Stimulated activated CD4-positive, alpha-beta T cell treated with anti-CD3 and anti-CD28 coated beads, Interleukin-4, amount 100 ng/mL, for 24 hours (primary cell): ENCODE measurements at regions not wholly inside any gene's neighbourhood (a gene's known extent, or its start where the extent isn't known, plus 50 kb on each side); places are given as distances from the start of the nearest gene placed in this dataset.
"Not testable (repeated sequence)": the region's sequence is repeated elsewhere in the genome, so short reads cannot be mapped to it uniquely, and the experiment has no call there.

Experiments
- DNase-seq: peaks from one replicate; pipeline ENCODE4 v3.0.0-alpha.2; 2020

DNA sequence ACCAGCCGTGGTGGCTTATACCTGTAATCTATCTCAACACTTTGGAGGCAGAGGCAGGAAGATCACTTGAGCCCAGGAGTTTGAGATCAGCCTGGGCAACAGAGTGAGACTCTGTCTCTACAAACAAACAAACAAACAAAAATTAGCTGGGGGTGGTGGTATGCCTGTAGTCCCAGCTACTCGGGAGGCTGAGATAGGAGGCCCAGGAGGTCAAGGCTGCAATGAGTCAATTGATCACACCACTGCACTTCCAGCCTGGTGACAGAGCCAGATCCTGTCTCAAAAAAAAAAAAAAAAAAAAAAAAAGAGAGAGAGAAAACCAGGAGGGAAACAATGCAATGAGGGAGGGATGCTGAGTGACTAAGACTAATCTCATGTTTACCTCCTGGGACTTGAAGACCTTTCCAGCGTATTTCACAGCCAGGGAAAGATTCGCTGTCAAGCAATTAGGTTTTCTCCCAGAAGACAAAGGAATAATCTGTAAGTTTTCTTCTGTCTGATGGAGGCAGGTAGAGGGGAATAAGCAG is 51.1 kb upstream of the MIER3 start:
- DNase-seq = no peak

DNA sequence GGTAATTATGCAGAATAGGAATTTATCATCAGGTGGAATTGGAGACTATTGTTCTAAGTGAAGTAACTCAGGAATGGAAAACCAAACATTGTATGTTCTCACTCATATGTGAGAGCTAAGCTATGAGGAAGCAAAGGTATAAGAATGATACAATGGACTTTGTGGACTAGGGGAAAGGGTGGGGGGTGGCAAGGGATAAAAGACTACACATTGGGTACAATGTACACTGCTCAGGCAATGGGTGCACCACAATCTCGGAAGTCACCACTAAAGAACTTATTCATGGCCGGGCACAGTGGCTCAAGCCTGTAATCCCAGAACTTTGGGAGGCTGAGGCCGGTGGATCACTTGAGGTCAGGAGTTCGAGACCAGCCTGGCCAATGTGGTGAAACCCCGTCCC is 51.6 kb upstream of the MIER3 start:
- not testable (repeated sequence) for DNase-seq

DNA sequence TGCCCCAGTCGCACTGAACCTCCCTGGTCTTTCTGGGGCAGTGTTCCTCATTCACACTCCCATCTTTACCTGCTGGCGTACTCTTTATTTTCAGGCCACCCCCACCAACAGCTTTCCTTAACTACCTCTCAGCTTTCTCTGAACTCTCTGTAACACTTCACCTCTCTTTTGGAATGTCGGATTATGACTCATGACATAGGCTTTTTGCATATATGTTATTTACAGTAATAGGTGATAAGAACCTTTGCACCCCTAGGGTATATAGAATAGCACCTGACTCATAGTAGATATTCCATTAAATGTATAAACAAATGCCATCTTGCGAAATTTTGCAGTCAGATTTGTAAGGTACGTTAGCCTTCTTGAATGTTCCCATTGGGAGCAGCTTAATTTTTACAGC is 52.9 kb upstream of the MIER3 start:
- no peak for DNase-seq

DNA sequence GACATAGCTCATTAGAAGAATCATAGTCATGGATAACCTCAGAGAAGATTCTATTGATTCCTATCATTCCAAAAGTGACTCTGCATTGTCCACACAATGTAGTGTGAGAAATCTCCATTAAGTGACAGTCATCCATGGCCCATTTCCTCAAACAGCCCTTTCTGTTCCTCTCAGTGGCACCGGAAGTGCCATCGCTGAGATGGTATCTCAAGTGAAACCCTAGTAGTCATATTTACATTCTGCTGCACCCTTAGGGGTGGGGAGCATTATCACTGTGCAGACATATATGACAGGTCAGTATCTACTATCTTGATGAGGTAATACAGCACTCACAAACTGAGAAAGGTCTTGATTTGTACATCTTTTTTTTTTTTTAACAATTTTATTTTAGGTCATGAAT is 55.4 kb upstream of the MIER3 start:
- DNase-seq = no peak

DNA sequence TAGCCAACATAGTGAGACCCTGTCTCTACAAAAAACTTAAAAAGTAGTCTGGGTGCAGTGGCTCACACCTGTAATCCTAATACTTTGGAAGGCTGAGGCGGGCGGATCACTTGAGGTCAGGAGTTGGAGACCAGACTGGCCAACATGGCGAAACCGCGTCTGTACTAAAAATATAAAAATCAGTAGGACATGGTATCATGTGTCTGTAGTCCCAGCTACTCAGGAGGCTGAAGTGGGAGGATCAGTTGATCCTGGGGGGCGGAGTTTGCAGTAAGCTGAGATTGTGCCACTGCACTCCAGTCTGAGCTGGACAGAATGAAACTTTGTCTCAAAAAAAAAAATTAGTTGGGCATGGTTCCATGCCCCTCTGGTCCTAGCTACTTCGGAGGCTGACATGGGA is 57.9 kb upstream of the MIER3 start:
- DNase-seq = no peak

DNA sequence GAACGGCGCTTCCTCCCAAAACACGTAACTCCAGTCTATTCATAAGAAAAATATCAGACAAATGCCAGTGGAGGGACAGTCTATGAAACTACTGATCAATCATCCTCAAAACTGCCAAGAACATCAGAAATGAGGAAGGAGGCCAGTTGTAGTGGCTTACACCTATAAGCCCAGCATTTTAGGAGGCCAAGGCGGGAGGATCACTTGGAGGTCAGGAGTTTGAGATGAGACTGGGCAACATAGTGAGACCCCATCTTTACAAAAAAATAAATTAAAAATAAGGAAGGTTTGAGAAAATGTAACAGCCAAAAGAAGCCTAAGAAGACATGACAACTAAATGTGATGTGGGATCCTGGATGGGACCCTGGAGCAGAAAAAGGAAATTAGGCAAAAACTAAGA is 58.9 kb upstream of the MIER3 start:
- no peak for DNase-seq

DNA sequence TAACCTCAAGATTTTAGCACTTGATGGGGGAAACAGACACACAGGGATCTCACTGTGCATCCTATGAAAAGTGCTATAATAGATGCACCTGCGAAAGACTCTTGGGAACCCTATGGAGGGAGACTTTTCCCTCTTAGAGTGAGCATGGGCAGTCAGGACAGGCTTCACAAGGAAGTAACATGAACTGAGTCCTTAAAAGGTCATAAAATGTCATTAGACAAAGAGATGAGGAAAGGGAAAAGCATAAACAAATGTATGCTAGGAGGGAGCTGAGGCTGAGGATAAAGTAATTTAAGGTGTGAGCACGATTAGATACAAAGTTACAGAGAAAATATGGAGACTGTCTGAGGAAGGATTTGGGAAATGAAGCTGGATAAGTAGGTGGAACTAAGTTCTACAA is 60.6 kb upstream of the MIER3 start:
- no peak for DNase-seq

DNA sequence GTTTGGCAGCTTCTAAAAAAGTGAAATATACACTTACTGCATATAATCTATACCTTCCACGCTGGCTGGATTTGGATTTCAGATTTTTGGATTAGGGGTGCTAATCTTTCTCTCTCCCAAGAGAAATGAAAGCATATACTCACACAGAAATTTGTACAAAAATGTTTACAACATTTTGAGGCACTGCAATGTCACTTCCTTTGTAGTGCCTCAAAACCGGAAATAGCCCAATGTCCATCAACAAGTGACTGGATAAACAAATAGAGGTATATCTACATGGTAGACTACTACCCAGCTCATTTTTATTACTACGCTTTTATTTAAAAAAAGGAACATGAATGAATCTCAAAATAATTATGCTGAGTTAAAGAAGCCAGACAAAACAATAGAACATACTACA is 74.0 kb upstream of the MIER3 start:
- DNase-seq = no peak

DNA sequence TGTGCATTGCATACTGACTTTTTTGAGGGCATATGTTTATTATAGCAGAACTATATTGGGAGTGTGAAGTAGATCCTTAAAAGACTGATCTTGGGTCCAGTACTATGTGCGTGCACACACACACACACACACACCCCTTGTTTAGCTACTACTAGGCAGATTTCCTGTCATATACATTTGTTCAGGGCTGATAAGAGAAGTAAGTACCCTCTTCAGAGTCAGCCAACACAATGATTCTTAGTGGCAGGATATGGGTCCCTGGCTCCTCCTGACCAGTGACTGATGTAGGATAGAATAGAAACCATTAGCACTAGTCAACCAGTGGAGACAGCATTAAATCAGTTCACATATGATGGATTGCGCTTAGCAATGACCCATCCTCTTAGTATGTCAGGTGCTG is 76.2 kb upstream of the MIER3 start:
- no peak for DNase-seq

DNA sequence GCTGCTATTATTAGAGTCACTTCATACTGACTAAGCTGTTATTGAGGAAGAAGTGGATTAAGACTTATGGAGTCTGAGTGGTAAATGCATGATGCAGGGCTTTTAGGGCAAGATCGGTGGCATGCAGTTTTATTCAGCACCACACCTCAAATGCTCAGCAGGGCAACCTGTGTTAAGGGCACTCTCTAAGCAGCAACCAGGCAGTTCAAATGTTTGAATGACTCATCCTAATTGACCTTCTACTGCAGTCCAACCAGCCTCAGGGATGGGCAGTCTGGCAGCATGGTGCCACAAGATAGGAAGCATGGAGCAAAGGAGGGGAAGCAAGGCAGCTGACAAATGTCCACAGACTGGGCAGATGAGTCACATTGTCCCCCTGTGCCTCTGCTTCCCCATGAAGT is 80.2 kb upstream of the MIER3 start:
- no peak for DNase-seq

DNA sequence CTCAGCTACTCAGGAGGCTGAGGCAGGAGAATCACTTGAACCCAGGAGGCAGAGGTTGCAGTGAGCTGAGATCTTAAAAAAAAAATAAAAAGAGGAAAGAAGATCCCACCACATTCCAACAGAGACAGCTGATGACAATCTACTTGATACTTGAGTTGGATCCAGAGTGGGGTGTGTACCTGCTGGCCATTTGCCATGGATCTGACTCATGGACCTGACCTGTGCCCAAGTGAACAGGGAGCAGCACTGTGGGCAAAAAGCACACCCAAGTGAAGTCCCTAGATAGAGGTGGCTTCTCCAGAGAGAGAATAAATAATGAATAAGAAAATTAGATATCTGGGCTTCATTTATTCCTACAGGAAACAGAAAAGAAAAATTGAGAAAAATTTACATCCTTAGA is 81.2 kb upstream of the MIER3 start:
- no peak for DNase-seq

DNA sequence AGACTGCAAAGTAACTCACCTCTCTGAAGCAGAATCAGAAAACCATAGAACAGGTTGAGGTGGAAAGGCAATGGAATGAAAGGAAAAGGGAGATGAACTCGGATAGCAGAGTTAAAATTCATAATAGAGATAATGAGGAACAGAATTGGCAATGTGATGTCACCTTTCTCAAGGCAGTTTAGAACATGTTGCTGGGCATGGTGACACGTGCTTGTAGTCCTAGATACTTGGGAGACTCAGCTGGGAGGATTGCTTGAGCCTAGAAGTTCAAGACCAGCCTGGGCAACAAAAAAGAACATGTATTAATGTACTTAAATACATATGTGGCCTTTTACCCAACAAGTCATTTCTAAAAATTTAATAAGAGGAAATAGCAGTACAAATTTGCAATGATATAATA is 81.6 kb upstream of the MIER3 start:
- no peak for DNase-seq

DNA sequence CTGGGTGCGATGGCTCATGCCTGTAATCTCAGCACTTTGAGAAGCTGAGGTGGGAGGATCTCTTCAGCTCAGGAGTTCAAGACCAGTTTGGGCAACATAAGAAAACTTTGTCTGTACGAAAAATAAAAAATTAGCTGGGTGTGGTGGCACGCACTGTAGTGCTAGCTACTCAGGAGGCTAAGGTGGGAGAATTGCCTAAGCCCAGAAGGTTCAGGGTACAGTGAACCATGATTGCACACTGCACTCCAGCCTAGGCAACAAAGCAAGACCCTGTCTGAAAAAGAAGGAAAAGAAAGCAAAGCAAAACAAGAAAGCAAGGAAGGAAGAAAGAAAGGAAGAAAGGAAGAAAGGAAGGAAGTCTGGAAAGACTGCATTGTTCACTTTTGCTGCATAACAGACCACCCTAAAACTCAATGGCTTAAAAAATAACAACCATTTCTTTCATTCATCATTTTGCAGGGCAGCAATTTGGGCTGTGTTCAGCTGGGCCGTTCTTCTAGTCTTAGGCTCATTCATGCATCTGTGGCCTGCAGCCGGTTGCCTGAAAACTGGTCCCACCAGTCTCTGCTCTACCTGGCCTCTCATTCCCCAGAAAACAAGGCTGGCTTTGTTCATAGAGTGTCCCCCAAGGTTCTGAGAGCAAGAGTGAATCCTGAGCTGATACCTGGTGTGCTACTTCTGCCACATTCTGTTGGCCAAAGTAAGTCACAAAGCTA is 82.4 kb upstream of the MIER3 start:
- no peak for DNase-seq

DNA sequence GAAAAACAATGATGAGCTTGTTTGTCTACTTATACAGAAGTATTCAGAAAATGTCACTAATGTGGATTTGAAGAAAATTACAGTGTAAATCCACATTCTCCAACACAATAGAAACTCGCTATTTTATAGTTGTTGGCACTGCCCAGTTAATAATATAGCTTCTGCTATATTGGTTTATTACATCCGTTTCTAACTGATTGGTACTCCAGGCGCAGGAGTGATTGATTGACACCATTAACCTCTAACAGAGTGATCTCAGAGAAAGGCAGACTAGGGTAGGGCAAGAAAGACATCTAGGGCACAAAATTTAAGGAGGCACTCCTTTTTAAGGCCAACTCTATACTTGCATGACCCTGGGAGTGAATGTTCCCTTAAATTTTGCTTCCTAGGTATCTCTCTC is 84.0 kb upstream of the MIER3 start:
- DNase-seq = no peak

DNA sequence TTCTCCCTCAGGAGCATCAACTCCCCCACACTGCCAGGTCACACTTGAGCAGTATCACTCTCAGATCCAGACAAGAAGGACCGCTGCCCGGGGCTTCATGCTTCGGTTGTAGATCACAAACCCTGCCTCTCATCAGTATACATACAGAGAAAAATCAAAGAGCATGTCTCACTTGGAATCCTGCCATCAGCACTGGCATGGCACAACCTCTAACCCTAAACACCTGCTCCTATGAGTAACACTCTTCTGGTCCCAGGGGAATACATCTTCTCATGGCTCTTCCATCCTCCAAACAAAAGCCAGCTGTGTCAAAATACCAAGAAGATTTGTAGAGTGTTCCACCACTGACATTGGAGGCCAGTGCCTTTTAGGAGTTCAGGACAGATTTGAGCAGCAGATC is 84.8 kb upstream of the MIER3 start:
- no peak for DNase-seq

DNA sequence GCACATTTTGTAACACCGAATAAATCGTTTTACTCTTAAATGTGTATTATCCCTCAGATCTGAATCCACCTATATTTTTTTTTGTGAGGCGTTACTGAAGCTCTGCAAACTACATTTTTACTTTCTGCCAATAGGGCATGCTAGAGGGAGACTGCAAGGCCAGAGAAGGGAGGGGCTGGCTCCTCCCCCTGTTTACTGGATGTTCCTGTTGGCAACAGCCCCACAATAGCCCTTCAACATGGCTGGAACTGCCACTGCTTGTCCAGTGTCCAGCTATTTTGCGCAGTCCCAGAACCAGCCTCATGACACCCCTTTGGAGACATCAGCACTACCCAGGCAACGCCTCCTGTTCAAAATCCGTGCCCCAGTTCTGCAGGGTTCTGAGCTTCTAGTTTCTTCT is 85.4 kb upstream of the MIER3 start:
- no peak for DNase-seq

DNA sequence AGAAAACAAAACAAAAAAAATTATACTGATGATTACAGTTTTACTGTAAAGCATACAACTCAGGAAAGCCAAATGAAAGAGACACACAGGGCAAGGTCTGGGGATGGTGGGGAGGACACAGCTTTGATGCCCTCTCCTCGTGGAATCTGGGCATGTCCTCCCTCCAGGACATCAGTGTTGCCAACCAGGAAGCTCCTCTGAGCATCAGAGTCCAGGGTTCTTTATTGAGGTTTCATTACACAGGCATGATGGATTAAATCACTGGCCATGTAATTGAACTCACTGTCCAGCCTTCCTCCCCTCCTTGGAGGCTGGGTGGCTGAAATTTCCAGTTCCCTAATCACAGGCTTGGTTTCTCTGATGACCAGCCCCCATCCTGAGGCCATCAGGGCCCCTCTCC is 89.6 kb upstream of the MIER3 start:
- DNase-seq = no peak

DNA sequence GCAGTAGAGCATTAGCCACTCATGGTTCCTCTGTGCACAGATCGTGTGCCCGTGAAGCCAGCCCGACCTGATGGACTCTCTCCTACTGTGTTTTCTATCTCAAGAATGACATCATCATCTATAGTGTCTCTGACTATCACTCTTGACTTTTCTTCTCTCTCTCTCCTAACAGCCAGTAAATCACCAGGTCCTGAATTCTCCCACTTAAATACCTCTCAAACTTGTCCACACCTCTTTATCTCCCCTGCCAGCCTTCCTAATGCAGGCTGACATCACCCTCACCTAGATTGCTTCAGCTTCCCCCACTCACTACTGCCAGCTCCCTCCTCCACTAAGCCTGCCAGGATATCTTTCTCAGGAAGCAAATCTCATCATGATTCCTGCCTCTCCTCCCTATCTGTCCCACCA is 90.6 kb upstream of the MIER3 start:
- no peak for DNase-seq

DNA sequence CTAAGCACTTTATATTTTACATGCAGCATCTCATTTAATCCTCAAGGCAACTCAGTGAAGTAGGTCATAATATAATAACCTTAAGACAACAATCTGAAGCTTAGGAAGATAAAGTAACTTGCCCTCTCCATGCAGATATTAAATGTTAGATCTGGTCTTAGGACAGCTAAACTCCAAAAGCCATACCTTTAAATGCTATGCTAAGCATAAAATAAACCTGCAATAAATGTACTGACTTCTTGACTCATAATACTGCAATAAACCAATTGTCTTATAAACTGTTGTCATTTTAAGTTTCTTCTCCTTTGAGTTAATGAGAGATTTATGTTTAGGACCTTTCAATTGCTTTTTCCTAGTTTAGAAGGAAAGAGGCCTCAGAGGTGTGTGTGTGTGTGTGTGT is 102.2 kb upstream of the MIER3 start:
- no peak for DNase-seq

DNA sequence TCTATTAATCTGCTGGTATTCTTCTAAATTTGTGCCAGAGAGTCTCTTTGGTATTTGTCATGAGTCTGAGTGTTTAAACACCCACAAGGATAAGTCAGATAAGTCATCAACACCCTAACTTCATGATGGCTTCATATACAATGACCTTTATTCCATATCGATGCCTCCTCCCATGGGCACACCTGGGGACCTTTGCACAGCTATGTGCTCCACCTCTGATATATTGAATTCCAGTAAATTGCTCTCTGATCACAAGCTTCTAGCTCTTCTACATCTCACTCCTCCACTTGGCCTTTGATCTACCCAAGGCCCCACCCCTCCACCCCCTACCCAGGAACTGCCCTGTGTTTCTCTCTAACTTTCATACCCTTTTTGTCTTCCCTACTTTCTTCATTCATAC is 102.7 kb upstream of the MIER3 start:
- DNase-seq = no peak

DNA sequence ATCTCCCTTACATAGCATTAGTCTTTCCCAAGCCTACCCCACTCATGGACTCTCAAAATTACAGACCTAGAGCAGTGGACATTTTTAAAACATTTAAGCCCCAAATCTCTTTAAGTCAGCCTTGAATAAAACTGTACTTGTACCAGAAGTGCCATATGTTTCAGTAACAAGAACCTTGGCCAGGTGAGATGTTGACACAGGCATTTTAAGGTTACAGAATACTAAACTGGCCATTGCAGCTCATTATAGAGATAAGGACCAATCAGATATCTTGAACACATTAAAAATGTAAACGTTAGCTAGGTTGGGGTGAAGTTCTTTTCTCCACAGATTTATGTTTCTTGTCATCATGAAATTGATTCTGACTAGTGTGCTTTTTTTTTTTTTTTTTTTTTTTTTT is 103.8 kb upstream of the MIER3 start:
- no peak for DNase-seq

DNA sequence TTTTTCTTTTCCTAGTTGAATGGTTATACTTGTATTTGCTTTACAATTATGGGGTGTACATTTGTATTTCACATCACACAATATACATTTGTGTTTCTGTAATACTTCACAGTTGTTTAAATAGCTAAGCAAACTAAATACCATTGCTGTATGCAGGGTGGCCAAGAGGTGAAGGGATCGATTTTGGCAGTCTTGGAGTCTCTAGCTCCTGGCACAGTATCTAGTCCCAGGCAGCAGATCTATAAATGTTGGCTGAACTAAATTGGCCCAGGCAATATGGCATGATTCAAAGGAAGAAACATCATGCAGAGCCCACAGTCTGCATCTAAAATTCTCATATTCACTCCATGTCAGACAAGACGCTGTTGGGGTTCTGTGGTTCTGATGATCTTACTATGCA is 110.1 kb upstream of the GPBP1 start:
- DNase-seq = no peak

DNA sequence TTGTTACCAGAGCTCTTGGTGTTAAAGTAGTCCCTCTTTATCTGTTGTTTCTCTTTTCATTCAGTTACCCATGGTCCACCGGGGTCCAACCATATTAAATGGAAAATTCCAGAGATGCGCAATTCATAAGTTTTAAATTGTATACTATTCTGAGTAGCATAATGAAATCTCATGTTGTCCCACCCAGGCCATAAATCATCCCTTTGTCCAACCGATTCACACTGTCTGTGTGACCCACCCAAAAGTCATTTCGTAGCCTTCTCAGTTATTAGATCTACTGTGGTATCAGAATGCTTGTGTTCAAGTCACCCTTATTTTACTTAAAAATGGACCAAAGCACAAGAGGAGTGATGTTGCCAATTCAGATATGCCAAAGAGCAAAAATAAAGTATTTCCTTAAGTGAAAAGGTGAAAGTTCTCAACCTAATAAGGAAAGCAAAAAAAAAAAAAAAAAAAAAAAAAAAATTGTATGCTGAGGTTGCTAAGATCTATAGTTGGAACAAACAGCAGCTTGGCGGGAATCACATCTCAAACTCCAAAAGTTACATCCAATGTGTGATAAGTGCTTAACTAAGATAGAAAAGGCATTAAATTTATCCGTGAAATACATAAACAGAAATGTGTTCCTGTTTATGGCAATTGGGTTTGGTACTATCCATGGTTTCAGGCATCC is 106.8 kb upstream of the GPBP1 start:
- no peak for DNase-seq

DNA sequence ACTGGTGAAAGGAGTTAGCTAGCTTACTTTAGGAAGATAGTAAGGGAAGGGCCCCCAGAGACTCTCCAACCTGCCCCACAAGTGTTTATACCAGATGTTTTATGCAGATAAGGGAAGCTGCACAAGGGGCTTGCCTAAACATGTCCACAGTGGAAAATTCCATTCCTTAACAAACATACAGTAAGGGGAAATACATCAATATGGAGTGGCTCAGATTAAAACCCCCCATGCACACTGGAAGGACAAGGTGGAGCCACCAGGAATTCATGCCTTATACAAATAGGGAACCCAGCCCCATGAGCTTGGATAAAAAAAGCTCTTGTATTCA is 106.3 kb upstream of the GPBP1 start:
- no peak for DNase-seq
